ENCODE measurements at regions not wholly inside any gene's neighbourhood (a gene's known extent, or its start where the extent isn't known, plus 50 kb on each side); places are given as distances from the start of the nearest gene placed in this dataset.

GRCh38 chrX:39609941-39610340 is 487.8 kb downstream of the BCOR start:
- Histone ChIP-seq H3K4me3 (ENCODE audit: low read depth, low read length) (no peak overlapping the region), H3K27ac (ENCODE audit: extremely low read depth, low read depth, low read length) (no peak overlapping the region), H3K4me1 (ENCODE audit: control insufficient read depth, insufficient read depth, low read length) (no peaks in the 10 kb centered on the region; the same call in 1 of the 2 replicates), H3K9me3 (ENCODE audit: control insufficient read depth, insufficient read depth, low read depth, low read length) (no peaks in the 10 kb centered on the region), H3K36me3 (ENCODE audit: control insufficient read depth in 2 of 2, insufficient read depth in 1 of 2, low read length in 2 of 2) (no peaks in the 10 kb centered on the region)
- POLR2A ChIA-PET: no interaction called here
- CTCF ChIA-PET: no interaction called here
- TF ChIP-seq ZNF350 (tag by site-specific recombination; IDR thresholded peaks at IDR 0.05): no peak
- no peak for TF ChIP-seq KLF9 (tag by site-specific recombination; IDR thresholded peaks at IDR 0.05; ENCODE audit: low read depth)
- no peak for TF ChIP-seq ZNF37A (tag by site-specific recombination; IDR thresholded peaks at IDR 0.05)
- TF ChIP-seq KLF7 (tag by site-specific recombination; IDR thresholded peaks at IDR 0.05; ENCODE audit: borderline replicate concordance): no peak
- no peak for TF ChIP-seq ZNF544 (tag by site-specific recombination; IDR thresholded peaks at IDR 0.05)
- TF ChIP-seq ZBTB48 (tag by site-specific recombination; IDR thresholded peaks at IDR 0.05): no peak
- no peak for TF ChIP-seq SP7 (tag by site-specific recombination; IDR thresholded peaks at IDR 0.05)
- no peak for TF ChIP-seq TCF7L2 (IDR thresholded peaks at IDR 0.05; ENCODE audit: borderline replicate concordance, low read depth, low read length)
- no peak for TF ChIP-seq ZNF266 (tag by site-specific recombination; IDR thresholded peaks at IDR 0.05; ENCODE audit: low read depth)
- no peak for TF ChIP-seq ZNF645 (tag by site-specific recombination; IDR thresholded peaks at IDR 0.05)
- TF ChIP-seq ZNF580 (tag by site-specific recombination; IDR thresholded peaks at IDR 0.05): no peak
- no peak for TF ChIP-seq ATF2 (tag by site-specific recombination; IDR thresholded peaks at IDR 0.05; ENCODE audit: low read depth)
- TF ChIP-seq ZNF394 (tag by site-specific recombination; IDR thresholded peaks at IDR 0.05; ENCODE audit: borderline replicate concordance): no peak
- no peak for TF ChIP-seq PATZ1 (tag by site-specific recombination; IDR thresholded peaks at IDR 0.05)
- no peak for TF ChIP-seq ZNF175 (tag by site-specific recombination; IDR thresholded peaks at IDR 0.05)
- TF ChIP-seq ZSCAN5A (tag by site-specific recombination; IDR thresholded peaks at IDR 0.05): no peak
- no peak for TF ChIP-seq BCL11A (tag by site-specific recombination; IDR thresholded peaks at IDR 0.05; ENCODE audit: low read depth)

- POLR2A ChIA-PET: no interaction called here
- Histone ChIP-seq H3K27ac (ENCODE audit: extremely low read depth, low read depth, low read length) (no peak overlapping the region), H3K4me1 (ENCODE audit: control insufficient read depth, insufficient read depth, low read length) (no peaks in the 10 kb centered on the region; the same call in 1 of the 2 replicates), H3K36me3 (ENCODE audit: control insufficient read depth in 2 of 2, insufficient read depth in 1 of 2, low read length in 2 of 2) (no peaks in the 10 kb centered on the region), H3K9me3 (ENCODE audit: control insufficient read depth, insufficient read depth, low read depth, low read length) (no peaks in the 10 kb centered on the region), H3K4me3 (ENCODE audit: low read depth, low read length) (no peak overlapping the region)
- TF ChIP-seq ZNF133 (tag by site-specific recombination; IDR thresholded peaks at IDR 0.05): no peak
- no peak for TF ChIP-seq MZF1 (tag by site-specific recombination; IDR thresholded peaks at IDR 0.05; ENCODE audit: borderline replicate concordance)
- no peak for TF ChIP-seq ZNF202 (tag by site-specific recombination; IDR thresholded peaks at IDR 0.05; ENCODE audit: borderline replicate concordance)
- no peak for TF ChIP-seq ZNF707 (tag by site-specific recombination; IDR thresholded peaks at IDR 0.05)
- no peak for TF ChIP-seq ZNF324 (tag by site-specific recombination; IDR thresholded peaks at IDR 0.05)
- TF ChIP-seq SP2 (tag by site-specific recombination; IDR thresholded peaks at IDR 0.05): no peak
- TF ChIP-seq ZNF544 (tag by site-specific recombination; IDR thresholded peaks at IDR 0.05): no peak
- TF ChIP-seq ZNF248 (tag by site-specific recombination; IDR thresholded peaks at IDR 0.05): no peak
- TF ChIP-seq SP3 (tag by site-specific recombination; IDR thresholded peaks at IDR 0.05): no peak
- no peak for TF ChIP-seq HOXC10 (CRISPR knock-in tag; IDR thresholded peaks at IDR 0.05)
- no peak for TF ChIP-seq ZNF155 (tag by site-specific recombination; IDR thresholded peaks at IDR 0.05)
- TF ChIP-seq KLF8 (tag by site-specific recombination; IDR thresholded peaks at IDR 0.05): no peak
- no peak for TF ChIP-seq ZFP69B (tag by site-specific recombination; IDR thresholded peaks at IDR 0.05)
- CTCF ChIA-PET: interaction anchor here (0.6 to 0.7 kb wide), 2 partner anchors 364 to 495 kb away, joined by 3 read pairs; no protein-coding TSS in a partner anchor
Observed at GRCh38 chrX:39611468-39611867, 486.3 kb downstream of the BCOR start.

Measured in HEK293 (cell line).